WTC11 (cell line): ENCODE measurements at regions not wholly inside any gene's neighbourhood (a gene's known extent, or its start where the extent isn't known, plus 50 kb on each side); places are given as distances from the start of the nearest gene placed in this dataset.

ENCODE experiments used
- ATF1 ChIP-seq: sonication (generic); formaldehyde crosslinking; IDR thresholded peaks from 2 replicates; pipeline ENCODE4 v1.8.1; 2023; ENCODE audit warnings: mild to moderate bottlenecking, moderate library complexity, missing genetic modification reagents
- IRF2 ChIP-seq: sonication (generic); formaldehyde crosslinking; IDR thresholded peaks from 2 replicates; pipeline ENCODE4 v1.8.0; 2022; ENCODE audit warnings: low read depth, missing genetic modification reagents, borderline replicate concordance
- SMAD4 ChIP-seq: sonication (generic); formaldehyde crosslinking; IDR thresholded peaks from 2 replicates; pipeline ENCODE4 v1.8.0; 2022; ENCODE audit warnings: mild to moderate bottlenecking, missing genetic modification reagents
- TEAD4 ChIP-seq: sonication (generic); formaldehyde crosslinking; IDR thresholded peaks from 2 replicates; pipeline ENCODE4 v1.8.0; 2022; ENCODE audit warnings: mild to moderate bottlenecking, missing genetic modification reagents
- ZNF317 ChIP-seq: sonication (generic); formaldehyde crosslinking; IDR thresholded peaks from 2 replicates; pipeline ENCODE4 v1.8.1; 2023; ENCODE audit warnings: low read depth, mild to moderate bottlenecking, moderate library complexity, missing genetic modification reagents, borderline replicate concordance
- ZNF396 ChIP-seq: fragments of 250-450 bp; sonication (Bioruptor Pico); IDR thresholded peaks from 2 replicates; pipeline ENCODE4 v1.8.0; 2021; ENCODE audit warnings: mild to moderate bottlenecking, moderate library complexity, borderline replicate concordance
- ZNF423 ChIP-seq: fragments of 250-450 bp; sonication (Bioruptor Pico); IDR thresholded peaks from 2 replicates; pipeline ENCODE4 v2.1.2; 2022; ENCODE audit warnings: mild to moderate bottlenecking, moderate library complexity
- TF ChIP-seq, protein P1 (sequence below): sonication (generic); formaldehyde crosslinking; IDR thresholded peaks from 2 replicates; pipeline ENCODE4 v1.8.1; 2023; ENCODE audit warnings: mild to moderate bottlenecking, missing genetic modification reagents, borderline replicate concordance
- TF ChIP-seq, protein P2 (sequence below): fragments of 250-450 bp; sonication (Bioruptor Pico); conservative IDR thresholded peaks from 2 replicates; pipeline ENCODE4 v1.9.0; 2021; ENCODE audit warnings: mild to moderate bottlenecking
- TF ChIP-seq, protein P3 (sequence below): sonication (generic); formaldehyde crosslinking; IDR thresholded peaks from 2 replicates; pipeline ENCODE4 v1.8.1; 2023; ENCODE audit warnings: mild to moderate bottlenecking, missing genetic modification reagents, moderate library complexity
- TF ChIP-seq, protein P4 (sequence below): fragments of 250-450 bp; sonication (Bioruptor Pico); IDR thresholded peaks from 2 replicates; pipeline ENCODE4 v1.8.0; 2021; ENCODE audit warnings: mild to moderate bottlenecking
- TF ChIP-seq, protein P5 (sequence below): sonication (generic); formaldehyde crosslinking; IDR thresholded peaks from 2 replicates; pipeline ENCODE4 v1.8.0; 2022; ENCODE audit warnings: missing genetic modification reagents
- TF ChIP-seq, protein P6 (sequence below): sonication (generic); formaldehyde crosslinking; IDR thresholded peaks from 2 replicates; pipeline ENCODE4 v1.8.1; 2022; ENCODE audit warnings: low read depth, mild to moderate bottlenecking, moderate library complexity, missing genetic modification reagents, borderline replicate concordance

DNA sequence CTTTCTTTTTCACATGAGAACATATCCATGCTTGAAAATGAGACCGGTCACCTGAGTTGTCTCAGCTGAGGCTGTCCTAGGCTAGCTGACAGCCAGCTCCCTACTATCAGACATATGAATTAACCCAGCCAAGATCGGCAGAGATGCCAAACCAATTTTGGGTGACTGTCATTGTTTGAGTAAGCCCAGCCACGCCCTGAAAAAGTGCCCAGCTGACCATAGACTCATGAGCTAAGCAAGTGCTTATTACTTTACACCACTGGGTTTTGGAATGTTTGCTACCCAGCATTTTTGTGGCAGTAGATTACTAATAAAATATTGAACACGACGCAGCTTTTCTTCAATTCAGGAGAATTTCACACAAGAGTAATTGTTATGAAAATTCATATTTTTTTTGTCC lies 265.2 kb upstream of the LYZL1 start (continued):
- TF ChIP-seq, protein P1, sequence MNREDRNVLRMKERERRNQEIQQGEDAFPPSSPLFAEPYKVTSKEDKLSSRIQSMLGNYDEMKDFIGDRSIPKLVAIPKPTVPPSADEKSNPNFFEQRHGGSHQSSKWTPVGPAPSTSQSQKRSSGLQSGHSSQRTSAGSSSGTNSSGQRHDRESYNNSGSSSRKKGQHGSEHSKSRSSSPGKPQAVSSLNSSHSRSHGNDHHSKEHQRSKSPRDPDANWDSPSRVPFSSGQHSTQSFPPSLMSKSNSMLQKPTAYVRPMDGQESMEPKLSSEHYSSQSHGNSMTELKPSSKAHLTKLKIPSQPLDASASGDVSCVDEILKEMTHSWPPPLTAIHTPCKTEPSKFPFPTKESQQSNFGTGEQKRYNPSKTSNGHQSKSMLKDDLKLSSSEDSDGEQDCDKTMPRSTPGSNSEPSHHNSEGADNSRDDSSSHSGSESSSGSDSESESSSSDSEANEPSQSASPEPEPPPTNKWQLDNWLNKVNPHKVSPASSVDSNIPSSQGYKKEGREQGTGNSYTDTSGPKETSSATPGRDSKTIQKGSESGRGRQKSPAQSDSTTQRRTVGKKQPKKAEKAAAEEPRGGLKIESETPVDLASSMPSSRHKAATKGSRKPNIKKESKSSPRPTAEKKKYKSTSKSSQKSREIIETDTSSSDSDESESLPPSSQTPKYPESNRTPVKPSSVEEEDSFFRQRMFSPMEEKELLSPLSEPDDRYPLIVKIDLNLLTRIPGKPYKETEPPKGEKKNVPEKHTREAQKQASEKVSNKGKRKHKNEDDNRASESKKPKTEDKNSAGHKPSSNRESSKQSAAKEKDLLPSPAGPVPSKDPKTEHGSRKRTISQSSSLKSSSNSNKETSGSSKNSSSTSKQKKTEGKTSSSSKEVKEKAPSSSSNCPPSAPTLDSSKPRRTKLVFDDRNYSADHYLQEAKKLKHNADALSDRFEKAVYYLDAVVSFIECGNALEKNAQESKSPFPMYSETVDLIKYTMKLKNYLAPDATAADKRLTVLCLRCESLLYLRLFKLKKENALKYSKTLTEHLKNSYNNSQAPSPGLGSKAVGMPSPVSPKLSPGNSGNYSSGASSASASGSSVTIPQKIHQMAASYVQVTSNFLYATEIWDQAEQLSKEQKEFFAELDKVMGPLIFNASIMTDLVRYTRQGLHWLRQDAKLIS (CRISPR knock-in tag): no peak
- TF ChIP-seq IRF2 (CRISPR knock-in tag) (no peak), SMAD4 (CRISPR knock-in tag) (no peak), ZNF423 (no peak), ATF1 (CRISPR knock-in tag) (no peak), ZNF396 (no peak), ZNF317 (no peak), TEAD4 (CRISPR knock-in tag) (no peak)
- TF ChIP-seq, protein P2, sequence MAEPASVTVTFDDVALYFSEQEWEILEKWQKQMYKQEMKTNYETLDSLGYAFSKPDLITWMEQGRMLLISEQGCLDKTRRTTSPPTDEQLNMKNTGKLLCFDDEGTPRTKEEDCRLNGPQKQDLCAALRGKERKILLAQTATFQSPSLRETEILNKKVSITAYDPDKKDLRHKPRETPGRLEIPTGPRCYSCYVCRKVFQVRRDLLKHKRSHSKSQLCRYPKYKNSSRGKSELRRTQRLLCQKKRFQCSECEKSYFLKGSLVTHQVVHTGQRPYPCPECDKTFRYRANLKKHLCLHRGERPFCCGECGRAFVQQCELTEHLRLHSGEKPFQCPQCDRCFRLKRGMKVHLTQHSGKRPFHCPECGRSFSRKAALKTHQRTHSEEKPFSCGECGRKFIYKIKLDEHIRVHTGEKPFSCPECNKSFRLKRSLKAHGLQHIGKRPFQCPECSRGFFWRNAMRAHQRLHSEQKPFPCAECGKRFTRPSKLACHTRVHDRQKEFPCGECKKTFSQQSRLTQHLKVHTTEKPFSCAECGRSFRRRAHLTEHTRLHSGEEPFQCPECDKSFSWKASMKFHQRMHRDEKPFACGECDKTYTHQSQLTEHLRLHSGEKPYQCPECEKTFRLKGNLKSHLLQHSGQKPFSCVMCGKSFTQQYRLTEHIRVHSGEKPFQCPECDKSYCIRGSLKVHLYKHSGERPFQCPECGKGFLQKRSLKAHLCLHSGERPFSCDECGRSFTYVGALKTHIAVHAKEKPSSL (CRISPR knock-in tag): no peak
- TF ChIP-seq, protein P3, sequence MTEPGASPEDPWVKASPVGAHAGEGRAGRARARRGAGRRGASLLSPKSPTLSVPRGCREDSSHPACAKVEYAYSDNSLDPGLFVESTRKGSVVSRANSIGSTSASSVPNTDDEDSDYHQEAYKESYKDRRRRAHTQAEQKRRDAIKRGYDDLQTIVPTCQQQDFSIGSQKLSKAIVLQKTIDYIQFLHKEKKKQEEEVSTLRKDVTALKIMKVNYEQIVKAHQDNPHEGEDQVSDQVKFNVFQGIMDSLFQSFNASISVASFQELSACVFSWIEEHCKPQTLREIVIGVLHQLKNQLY (CRISPR knock-in tag): no peak
- TF ChIP-seq, protein P4, sequence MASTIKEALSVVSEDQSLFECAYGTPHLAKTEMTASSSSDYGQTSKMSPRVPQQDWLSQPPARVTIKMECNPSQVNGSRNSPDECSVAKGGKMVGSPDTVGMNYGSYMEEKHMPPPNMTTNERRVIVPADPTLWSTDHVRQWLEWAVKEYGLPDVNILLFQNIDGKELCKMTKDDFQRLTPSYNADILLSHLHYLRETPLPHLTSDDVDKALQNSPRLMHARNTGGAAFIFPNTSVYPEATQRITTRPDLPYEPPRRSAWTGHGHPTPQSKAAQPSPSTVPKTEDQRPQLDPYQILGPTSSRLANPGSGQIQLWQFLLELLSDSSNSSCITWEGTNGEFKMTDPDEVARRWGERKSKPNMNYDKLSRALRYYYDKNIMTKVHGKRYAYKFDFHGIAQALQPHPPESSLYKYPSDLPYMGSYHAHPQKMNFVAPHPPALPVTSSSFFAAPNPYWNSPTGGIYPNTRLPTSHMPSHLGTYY: no peak
- TF ChIP-seq, protein P5, sequence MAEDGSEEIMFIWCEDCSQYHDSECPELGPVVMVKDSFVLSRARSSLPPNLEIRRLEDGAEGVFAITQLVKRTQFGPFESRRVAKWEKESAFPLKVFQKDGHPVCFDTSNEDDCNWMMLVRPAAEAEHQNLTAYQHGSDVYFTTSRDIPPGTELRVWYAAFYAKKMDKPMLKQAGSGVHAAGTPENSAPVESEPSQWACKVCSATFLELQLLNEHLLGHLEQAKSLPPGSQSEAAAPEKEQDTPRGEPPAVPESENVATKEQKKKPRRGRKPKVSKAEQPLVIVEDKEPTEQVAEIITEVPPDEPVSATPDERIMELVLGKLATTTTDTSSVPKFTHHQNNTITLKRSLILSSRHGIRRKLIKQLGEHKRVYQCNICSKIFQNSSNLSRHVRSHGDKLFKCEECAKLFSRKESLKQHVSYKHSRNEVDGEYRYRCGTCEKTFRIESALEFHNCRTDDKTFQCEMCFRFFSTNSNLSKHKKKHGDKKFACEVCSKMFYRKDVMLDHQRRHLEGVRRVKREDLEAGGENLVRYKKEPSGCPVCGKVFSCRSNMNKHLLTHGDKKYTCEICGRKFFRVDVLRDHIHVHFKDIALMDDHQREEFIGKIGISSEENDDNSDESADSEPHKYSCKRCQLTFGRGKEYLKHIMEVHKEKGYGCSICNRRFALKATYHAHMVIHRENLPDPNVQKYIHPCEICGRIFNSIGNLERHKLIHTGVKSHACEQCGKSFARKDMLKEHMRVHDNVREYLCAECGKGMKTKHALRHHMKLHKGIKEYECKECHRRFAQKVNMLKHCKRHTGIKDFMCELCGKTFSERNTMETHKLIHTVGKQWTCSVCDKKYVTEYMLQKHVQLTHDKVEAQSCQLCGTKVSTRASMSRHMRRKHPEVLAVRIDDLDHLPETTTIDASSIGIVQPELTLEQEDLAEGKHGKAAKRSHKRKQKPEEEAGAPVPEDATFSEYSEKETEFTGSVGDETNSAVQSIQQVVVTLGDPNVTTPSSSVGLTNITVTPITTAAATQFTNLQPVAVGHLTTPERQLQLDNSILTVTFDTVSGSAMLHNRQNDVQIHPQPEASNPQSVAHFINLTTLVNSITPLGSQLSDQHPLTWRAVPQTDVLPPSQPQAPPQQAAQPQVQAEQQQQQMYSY (CRISPR knock-in tag): no peak
- TF ChIP-seq, protein P6, sequence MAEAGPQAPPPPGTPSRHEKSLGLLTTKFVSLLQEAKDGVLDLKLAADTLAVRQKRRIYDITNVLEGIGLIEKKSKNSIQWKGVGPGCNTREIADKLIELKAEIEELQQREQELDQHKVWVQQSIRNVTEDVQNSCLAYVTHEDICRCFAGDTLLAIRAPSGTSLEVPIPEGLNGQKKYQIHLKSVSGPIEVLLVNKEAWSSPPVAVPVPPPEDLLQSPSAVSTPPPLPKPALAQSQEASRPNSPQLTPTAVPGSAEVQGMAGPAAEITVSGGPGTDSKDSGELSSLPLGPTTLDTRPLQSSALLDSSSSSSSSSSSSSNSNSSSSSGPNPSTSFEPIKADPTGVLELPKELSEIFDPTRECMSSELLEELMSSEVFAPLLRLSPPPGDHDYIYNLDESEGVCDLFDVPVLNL: no peak
